GM18867 (cell line): ENCODE measurements at regions not wholly inside any gene's neighbourhood (a gene's known extent, or its start where the extent isn't known, plus 50 kb on each side); places are given as distances from the start of the nearest gene placed in this dataset.

ENCODE experiments used
- ATAC-seq: cut with Tn5 transposase; IDR thresholded peaks from one replicate; pipeline ENCODE4 v1.9.1; 2021; ENCODE audit warnings: mild to moderate bottlenecking, moderate library complexity; ENCODE audit not compliant: unreplicated experiment

DNA sequence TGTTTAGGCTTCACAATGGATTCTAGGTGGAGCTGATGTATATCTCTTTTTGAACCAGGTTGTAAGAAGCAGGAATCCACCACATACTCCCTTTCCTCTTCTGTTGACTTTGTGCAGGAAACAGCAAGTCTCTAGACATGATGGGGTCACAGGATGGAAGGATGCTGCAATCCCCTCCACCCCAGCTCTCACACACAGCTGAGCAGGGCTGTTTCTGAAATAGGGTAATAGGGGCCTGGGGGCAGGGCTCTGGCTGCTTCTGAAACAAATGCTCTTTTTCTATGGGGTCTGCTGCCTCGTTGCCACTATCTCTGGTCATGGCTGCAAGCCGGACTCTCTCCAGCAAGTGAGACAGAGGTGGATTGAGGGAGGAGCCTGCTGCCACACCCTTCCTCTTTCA is 148.9 kb downstream of the SOX11 start:
- no peak for ATAC-seq

DNA sequence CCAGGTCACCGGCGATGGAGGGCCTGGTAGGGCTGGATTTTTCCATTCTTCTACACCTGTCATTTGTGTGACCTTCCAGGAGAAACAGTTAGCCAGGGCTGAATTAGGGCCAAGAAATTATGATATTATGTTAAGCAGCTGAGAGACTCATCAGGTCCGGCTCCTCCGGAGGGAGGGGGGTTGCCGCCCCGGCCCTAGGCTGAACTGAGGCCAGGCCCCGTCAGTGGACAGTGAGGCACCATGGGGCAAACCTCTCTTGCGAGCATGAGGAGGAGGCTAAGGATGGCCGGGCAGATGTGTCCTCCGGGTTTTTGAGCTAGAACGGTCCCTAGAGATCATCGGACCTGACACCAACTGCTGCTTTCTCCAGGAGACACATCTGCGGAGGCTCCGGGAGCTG is 150.1 kb downstream of the SOX11 start:
- ATAC-seq: no peak

DNA sequence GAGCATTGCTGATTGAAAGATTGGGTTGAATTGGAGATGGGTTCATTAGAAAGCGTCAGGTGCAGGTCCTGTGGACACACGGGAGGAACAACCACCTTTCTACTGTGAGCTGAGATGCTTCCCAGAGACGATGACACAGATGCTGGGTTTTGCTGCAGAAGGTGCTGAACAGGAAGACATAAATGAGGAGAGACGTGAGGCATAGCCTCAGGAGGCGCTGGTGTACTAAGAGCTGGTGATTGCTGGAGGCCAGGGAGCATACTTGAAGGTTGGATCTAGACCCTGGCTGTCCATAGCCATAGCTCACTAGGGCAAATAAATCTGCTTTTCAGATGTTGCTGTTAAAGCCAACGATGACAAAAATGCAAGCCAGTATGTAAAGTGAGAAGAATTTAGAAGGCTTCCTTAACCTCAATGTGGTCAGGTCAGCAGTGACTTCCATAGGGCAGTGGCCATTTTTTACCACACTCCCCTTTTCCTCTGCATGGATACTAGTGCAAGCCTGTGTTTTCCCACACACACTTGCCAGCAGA is 153.7 kb downstream of the SOX11 start:
- ATAC-seq: no peak

DNA sequence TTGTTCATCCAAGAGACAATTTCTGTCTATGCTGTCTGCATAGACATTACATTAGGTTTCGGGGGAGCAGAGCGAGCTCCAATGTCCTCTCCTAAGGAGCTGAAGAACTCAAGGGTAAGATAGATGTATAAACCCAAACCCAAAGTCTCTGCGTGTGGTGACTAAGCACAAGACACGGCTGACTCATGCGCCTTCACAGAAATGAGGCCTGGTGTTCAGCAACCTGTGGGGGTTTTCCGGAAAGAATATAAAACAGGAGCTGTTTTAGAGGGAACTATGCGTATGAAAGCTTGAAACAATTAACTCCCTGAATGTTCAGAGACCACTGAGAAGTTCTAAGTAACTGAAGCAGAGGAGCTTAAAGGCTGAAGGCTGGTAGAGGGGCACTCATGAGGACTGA is 154.7 kb downstream of the SOX11 start:
- no peak for ATAC-seq

DNA sequence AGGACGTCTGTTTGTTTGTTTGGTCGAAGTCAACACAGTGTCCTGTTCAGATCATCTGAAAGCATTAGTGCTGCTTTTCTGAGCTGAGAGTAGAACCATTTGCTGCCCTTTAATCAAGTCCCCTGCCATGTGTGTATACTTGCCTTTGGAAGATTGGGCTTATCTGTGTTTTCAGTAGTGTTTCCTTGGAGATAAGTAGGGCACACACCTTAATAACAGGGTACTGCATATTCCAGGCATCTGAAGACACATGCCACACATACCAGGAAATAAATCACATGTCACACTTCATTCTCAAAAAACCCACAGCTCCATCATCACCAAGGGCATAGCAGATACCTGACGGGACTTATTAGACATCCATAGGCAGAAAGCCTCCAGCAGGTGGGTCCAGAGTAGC is 157.4 kb downstream of the SOX11 start:
- ATAC-seq: no peak

DNA sequence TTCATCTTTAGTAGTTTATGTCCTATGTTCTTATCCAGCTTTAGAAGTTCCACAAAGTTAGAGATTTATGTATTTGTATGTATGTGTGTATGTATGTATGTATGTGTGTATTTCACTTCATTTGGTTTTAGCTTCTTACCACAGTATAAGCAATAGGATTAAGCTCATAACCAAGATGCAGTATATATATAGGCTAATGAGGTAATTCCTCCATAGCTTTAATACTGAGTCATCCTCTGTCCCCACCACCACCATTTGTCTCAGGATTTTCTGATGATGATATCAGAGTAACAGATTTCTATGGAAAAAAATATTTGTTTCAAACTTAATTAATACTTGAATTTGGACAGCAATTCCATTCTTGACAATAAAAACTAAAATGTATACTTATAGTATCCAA is 159.2 kb downstream of the SOX11 start:
- no peak for ATAC-seq

DNA sequence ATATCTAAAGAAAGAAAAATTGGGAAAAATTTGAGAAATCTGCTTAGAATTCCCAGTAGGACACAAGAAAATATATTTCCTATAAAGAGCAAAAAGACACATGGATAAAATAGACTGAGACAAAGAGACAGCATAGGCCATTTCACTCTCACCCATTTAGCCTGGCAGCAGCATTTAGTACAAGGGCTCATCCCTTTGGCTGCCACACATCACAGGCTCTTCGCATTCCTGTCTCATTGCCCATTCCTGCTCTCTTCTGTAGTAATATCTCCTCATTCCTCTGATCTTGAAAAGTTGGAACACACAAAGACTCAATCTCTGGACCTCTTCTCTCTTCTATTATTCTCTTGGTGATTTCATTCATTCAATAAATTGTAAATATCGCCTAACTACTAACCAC is 162.6 kb downstream of the SOX11 start:
- ATAC-seq: no peak

DNA sequence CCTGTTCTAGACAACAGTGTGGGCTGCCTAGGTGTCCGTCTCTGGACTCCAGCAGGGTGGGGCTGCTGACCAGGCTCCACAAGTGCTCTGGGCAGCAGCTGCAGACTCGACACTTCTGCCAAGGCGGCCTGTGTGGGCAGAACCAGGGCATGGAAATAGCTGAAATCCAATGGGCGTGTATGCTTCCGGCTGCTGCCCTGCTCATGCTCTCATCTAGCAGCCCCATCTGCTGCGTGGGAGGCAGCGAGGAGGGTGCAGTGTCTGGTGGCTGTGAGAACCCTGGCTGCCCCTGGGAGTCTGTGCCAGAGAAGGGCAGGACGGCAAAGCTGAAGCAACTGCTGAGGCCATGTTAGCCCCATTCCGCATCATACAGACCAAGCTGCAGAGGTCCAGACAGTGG is 174.9 kb downstream of the SOX11 start:
- no peak for ATAC-seq

DNA sequence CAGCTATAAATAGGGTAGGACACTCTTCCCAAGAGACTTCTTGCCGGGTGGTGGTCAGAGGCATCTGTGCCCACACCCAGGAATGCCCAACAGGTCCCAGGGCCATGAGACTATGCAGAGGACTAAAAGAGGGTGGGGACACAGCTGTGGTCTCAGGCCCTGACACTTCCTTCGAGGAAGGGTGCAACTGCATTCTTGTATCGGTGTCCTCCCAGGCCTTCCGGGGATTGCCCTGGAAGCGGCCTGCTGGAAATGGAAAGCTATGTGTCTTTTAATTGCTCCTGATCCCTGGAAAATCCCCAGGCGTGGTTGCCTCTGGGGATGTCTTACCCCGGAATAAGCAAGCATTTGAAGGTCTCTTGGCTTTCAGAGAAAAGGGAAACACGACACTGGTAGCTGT is 176.7 kb downstream of the SOX11 start:
- no peak for ATAC-seq

DNA sequence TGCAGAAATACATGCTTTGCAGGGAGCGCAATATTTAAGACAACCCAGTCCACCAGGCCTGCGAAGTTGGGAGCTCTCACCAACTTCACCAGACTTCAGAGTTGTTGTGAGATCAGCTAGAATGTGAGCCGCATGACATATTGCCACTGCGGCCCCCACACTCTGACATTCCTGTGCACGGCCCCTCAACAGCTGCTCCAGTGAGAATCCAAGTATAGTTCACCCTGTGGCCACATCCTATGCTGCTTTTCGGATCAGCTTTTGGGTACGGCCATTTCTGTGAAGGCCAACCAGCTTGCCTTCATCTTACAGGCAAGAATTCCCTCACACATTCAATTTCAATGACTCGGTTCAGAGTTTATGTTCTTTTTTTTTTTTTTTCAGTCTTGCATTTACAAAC is 177.8 kb downstream of the SOX11 start:
- ATAC-seq: no peak

DNA sequence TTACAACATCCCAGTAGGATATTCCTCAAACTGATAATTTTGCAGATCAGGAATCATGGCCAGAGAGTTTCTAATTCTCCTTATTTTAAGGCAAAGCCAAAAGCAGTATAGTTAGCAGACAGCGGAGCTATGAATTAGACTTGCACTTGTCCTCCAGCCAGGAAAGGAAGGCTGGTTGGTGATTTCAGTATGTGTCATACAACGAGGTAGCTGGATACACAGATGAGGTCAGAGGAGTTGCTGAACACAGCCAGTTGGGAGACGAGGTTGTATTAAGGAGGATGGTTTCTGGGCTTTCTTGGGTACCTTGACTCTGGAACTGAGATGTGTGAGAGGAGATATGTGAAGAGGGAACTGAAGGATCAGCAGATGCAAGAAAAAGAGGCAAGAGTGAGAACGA is 185.2 kb downstream of the SOX11 start:
- ATAC-seq: no peak

DNA sequence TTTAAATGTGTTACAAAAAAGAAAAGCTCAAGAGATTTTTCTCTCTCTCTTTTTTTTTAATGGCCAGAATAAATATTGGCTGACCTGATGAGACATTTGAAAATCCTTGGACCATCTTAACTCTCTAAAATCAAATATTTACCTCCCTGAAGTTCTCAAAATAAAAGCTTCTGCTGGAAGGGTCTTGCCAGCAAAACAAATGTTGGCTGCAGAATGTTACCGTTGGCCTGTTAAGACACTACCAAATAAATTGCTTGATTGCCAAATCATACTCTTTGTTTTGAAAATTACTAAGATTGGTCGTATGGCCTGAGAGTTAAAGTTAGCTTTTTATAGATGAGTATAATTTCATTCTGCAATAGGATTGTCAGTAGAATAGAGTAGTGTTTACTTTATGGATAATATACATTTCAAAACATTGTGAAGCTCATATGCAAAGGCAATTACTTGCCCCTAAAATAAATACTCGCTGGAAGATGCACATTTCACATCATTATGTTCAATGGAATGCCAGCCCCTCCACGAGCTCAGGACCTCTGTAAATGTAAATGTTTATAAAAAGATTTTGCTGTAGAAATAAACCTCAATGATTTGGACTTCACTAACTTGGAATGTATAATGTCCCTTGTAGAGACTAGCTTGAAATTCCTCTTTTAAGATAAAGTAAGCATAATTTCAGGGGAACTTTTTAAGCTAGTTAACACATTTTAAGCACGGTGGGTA is 193.4 kb downstream of the SOX11 start:
- ATAC-seq: no peak

DNA sequence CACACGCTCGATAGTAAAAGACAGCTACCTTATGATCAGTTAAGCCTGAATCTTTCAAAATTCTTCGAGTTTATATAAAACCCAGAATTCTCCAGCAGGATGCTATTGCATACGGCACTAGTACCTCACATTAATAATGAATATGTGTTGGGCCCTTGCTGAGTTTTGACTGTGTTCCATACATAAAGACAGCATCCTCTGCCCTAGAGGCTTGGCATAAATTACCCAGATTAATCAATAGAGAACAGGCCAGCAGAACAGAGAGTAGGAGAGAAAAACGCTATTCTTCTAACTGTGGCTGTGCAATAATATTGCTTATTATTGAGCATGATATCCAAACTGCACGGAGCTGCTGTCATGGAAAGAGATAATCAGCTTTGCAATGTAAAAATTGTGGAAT is 194.3 kb downstream of the SOX11 start:
- ATAC-seq: no peak

DNA sequence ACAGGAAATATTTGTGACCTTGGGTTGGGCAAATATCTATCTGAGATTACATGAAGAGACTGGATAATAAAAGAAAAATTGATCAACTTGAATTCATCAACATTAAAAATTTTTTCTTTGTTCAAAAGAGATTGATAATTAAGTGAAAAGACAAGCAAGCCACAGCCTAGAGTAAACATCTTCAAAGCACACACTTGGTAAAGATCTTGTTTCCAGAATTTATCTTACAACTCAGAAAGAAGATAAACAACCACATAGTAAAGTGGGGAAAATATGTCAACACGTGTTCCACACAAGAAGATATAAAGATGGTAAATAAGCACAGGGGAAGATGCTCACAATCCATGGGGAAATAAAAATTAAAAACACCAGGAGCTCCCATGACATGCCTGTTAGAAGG is 195.9 kb downstream of the SOX11 start:
- ATAC-seq: no peak

DNA sequence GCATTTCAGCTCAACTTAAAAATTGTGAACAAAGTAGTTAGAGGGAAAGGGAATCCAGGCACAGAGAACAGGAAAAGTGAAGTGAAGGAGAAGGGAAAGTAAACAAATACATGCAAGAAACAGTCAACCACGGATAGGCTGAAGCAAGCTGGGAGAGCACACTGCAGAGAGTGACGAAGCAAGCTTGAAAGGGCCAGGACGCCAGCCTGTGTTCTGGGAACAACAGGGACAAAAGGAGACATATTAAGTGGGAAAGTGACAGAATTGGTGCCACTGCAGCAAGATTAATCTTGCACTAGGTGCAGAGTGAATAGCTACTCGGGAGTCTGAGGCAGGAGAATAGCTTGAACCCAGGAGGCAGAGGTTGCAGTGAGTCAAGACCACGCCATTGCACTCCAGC is 197.3 kb downstream of the SOX11 start:
- ATAC-seq: no peak

DNA sequence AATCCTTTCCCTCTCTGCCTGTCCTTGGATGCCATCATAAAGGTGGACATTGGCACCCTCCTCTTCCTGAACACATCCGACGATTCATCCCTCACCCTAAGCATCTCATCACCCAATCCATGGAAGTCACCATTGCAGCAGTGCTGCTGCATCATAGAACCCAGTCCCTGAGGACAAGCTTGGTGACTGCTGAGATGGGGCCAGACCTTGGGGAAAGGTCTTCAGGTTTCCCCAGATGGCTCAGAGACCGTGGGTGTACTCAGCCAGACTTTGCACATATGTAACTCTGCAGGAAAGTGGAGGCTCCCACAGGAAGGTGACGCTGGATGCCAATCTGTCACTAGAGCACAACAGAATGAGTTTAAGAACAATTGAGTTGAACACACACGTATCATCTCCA is 202.2 kb downstream of the SOX11 start:
- ATAC-seq: no peak

DNA sequence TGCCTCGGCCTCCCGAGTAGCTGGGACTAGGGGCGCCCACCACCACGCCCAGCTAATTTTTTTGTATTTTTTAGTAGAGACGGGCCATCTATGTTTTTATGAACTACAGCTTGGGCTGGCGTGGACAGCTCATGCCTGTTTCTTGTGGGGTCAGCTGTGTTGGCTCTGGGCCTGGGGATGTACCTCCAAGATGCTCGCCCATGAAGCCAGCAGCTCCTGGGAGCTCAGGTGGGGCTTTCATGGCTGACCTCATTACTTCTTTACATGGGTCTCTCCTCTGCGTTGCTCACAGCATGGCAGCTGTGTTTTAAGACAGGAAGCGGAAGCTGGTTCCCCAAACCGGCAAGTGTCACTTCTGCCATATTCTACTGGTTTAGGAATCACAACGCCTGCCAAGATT is 203.1 kb downstream of the SOX11 start:
- no peak for ATAC-seq

DNA sequence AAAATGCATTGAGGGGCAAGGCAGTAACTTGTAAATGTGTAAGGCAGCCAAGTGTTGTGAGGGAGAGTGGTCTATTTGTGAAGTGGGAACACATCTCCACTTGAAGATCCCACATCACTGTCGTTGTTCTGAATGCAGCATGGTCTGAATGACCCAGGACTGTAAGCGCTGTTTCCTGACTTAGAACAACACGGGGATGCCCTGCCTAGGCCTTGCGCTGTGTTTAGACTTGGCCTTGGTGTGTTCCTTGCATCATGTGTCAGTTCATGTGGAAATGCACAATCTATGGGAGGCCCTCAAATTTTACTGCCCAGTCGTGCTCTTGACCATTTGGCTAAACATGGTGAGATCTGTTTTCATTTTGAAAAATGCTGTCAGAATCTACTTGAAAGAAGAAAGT is 205.1 kb downstream of the SOX11 start:
- ATAC-seq: no peak

DNA sequence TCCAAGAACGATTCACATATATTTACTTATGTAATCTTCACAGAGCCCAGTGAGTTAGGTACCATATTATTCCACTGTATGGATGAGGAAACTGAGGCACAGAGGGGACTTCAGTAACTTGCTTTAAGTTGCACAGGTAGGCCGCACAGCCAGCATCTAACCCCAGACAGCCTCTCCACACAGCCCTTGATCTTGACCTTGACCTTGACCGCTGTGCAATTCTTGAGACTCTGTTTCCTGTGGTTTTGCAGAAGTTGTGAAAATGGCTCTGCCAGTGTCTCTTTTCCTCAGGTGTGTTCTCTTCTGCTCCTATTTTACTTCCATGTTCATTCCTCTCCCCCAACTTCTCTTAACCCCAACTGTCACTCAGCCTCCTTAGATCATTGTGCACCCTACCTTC is 206.5 kb downstream of the SOX11 start:
- ATAC-seq: no peak

DNA sequence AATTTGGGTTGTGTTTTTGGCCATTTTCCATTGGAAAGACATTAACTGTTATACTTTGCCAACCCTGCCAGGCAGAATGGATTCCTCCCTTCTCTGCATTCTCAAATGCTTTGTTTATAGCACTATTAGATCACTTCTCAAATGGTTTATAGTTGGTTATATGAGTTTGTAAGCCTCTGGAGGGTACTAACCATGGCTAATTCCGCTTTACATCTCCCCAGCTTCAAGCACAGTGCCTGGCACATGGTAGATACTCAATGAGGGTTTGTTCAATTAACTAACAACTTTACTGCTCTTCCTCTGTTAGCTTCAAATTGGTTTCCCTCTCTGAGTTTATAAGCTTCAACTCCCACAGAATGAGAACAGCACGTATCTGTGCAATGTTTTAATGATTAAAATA is 213.5 kb downstream of the SOX11 start:
- no peak for ATAC-seq

DNA sequence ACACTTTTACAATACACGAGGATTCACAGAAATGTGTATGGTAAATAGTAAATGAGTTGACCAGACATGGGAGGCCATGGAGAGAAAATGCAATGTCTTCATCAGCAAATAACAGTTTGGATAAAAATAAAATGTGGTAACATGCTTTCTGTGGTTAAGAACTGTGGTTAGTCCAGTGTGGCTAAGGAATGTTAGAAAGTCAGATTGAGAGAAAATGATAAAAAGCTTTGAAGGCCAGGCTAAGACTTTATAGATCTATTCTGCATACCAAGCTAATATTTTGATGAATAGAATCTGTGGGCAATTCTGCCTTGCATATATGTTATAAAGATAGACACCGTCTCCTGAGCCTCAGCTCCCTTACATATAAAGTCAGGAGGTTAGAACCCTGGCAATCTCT is 215.9 kb downstream of the SOX11 start:
- no peak for ATAC-seq

DNA sequence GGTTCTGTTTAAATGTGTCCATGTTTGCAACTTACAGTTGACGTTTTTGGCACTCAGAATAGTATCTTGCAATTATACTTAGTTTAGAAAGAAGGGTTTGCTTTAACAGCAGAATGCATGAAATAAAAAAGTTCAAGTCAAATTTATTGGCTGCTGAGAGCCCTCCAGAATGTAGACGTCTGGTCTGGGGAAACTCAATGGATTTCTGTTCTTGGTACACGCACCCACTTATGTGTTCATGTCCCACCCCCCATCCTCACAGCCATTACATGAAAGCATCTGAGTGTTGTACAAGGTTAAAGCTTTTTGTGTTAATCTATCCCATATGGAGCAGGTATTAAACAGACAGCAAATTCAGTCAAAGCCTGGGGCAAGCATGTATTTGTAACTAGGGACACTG is 219.5 kb downstream of the SOX11 start:
- no peak for ATAC-seq

DNA sequence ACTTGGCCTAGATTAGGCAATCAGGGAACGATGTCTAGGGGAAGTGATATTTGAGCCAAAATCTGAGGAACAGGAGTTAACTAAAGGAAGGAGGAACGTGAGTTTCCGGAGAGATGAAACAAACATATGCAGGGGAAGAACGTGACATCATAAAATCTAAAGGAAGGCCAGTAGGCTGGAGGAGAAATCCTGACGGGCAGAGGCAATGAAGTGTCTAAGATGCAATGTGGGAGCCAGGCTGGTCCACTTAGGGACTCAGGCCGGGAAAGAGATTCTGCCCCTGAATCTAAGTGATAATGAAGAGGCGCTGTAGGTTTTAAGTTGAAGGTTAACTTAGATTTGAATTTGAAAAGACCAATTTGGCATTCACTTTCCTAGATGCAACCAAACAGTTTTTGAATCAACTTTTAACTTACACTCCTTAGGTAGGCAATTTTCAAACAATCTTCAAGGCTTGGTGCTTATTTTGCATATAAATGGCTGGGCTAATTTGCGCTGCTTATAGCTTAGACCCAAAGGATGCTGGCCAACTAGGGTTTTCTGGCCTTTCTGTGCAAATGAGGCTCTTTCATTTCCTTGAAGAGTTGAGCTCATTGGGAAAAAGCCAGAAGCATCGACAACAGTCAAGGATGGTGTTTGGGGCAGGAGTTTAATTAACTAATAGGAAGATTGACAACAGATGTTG is 221.7 kb downstream of the SOX11 start:
- ATAC-seq: no peak
